Mesodermal cell (in vitro differentiated cells): ENCODE measurements at regions not wholly inside any gene's neighbourhood (a gene's known extent, or its start where the extent isn't known, plus 50 kb on each side); places are given as distances from the start of the nearest gene placed in this dataset.

Experiments used
- H3K27ac ChIP-seq: 2 replicates; pipeline ENCODE4 v1.7.0; 2013; ENCODE audit warnings: mild to moderate bottlenecking, low read depth, low read length, moderate library complexity; ENCODE audit not compliant: severe bottlenecking
- H3K36me3 ChIP-seq: 2 replicates; pipeline ENCODE4 v1.7.1; 2013; ENCODE audit warnings: mild to moderate bottlenecking, low read length, moderate library complexity; ENCODE audit not compliant: control insufficient read depth, insufficient read depth
- H3K4me1 ChIP-seq: one replicate; pipeline ENCODE4 v1.7.1; 2013; ENCODE audit warnings: mild to moderate bottlenecking, low read length; ENCODE audit not compliant: insufficient read depth, control insufficient read depth, poor library complexity, severe bottlenecking
- H3K4me3 ChIP-seq: 2 replicates; pipeline ENCODE4 v1.7.0; 2013; ENCODE audit warnings: low read length, control low read depth, mild to moderate bottlenecking; ENCODE audit not compliant: insufficient read depth, poor library complexity, severe bottlenecking; ENCODE audit errors: extremely low read depth
- H3K9me3 ChIP-seq: 2 replicates; pipeline ENCODE4 v1.7.1; 2013; ENCODE audit warnings: mild to moderate bottlenecking, low read length, moderate library complexity; ENCODE audit not compliant: control insufficient read depth
- WGBS, 2 experiments: methylation state at CpG; one replicate each; pipeline ENCODE4 v1.1.5; 2013; ENCODE audit warnings: missing lambda C conversion rate in 2 of 2; ENCODE audit not compliant: insufficient coverage in 2 of 2; 5-methylcytosine and 5-hydroxymethylcytosine counted together

DNA sequence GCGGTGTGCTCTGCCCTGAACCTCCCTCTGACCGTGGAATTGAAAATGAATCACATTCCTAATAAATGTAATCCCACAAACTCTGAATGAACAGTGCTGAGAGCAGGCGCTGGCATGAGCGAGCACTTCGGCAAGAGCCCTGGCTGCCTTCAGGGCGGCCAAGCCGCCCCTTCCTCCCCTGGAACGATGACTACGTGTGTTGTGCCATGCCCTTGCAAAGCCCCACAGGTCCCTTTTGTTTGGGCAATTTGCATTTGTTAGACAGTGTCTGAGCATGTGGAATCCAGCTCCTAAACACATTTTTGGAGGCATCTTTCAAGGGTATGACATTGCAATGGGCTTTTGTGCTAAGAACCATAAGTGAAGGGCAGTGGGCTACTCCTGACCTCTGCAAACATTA lies 95.6 kb upstream of the MKI67 start:
- Histone ChIP-seq H3K9me3 (no peaks in the 10 kb centered on the region), H3K4me1 (no peaks in the 10 kb centered on the region), H3K36me3 (no peaks in the 10 kb centered on the region), H3K4me3 (no peak overlapping the region), H3K27ac (no peak overlapping the region)
- 92 to 93% methylated on average over 7 to 8 of the region's 9 CpGs for WGBS, 2 experiments

DNA sequence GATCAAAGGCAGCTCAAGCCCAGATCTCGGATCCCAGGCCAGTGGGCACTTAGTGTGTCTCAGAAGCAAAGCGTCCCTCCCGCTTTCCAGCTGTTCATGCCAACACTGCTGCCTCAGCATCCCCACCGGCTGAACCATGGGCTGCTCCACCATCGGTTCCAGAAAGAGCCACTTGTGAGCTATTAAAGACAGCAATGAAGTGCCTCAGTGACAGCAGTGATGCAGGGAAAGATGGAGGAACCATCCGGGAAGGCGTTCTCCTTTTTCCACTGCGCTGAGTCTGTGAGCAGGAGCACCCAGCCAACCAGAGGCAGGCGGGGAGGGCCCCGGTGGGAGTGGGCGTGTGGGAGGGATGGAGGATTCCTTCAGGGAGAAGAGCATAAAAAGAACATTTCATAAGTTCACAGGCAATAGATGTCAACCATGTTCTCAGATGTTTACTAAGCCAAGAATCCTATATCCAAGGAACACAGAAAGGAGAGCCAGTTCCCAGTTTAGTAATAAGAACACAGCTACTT lies 96.2 kb upstream of the MKI67 start:
- 75 to 98% methylated on average over 4 to 6 of the region's 11 CpGs for WGBS, 2 experiments
- no peak overlapping the region for H3K4me3 ChIP-seq
- H3K36me3 ChIP-seq, result no peaks in the 10 kb centered on the region
- H3K27ac ChIP-seq, result no peak overlapping the region
- H3K4me1 ChIP-seq, result no peaks in the 10 kb centered on the region
- no peaks in the 10 kb centered on the region for H3K9me3 ChIP-seq

DNA sequence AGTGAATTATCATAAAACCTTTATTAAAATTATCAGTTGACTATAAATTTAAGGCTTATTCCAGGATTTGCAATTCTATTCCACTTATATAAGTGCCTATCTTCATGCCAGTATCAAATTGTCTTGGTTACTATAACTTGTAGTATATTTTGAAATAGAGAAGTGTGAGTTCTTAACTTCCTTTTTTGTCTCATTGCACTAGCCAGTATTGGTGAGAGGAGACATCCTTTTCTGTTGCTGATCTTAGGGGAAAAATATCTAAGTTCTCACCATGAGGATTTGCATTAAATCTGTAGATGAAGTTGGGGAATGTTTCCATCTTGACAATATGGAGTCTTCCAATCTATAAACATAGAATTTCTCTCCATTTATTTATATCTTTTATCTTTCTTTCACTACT lies 104.2 kb upstream of the MKI67 start:
- H3K4me3 ChIP-seq, result no peak overlapping the region
- no peaks in the 10 kb centered on the region for H3K4me1 ChIP-seq
- H3K36me3 ChIP-seq, result no peaks in the 10 kb centered on the region
- no peak overlapping the region for H3K27ac ChIP-seq
- H3K9me3 ChIP-seq, result no peaks in the 10 kb centered on the region

DNA sequence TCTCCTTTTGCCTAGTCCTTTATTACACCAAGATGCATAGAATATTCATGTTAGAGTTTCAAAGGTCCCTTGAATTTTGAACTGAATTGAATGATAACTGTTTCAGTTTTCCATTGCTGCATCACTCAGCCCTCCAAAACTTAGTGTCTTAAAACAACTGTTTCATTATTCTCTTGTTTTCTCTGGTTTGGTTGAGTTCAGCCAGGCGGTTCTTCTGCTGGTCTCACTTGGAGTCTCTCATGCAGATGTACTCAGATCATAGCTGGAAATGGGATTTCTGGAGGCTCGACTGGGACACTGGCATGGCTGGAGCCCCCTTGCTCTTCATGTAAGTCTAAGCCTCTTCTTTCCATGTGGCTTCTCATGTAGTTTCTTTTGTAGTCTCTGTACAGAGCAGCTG lies 107.2 kb upstream of the MKI67 start:
- no peaks in the 10 kb centered on the region for H3K9me3 ChIP-seq
- no peak overlapping the region for H3K4me3 ChIP-seq

DNA sequence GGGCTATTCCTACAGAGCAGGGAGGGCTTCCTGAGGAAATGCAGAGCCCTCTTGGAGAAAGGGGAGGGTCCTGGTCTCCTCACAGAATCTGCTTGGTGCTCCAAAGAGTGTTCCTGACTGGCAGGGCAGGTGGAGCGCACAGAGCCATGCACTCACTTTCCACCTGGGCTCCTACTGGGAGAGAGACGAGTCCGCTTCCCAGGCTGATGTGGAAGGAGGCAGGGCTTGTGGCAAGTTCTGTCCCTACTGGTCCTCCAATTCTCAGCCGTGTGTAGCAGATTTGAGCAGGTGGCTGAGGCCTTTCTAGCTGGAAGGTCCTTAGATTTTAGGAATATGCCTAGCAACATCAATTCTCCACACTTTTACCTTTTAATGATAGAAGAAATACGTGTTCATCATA lies 111.5 kb upstream of the MKI67 start:
- WGBS, 2 experiments, result 78 to 95% methylated on average over 3 to 4 of the region's 5 CpGs
- Histone ChIP-seq H3K4me1 (no peaks in the 10 kb centered on the region), H3K27ac (no peak overlapping the region), H3K4me3 (no peak overlapping the region), H3K9me3 (no peaks in the 10 kb centered on the region), H3K36me3 (no peaks in the 10 kb centered on the region)

More for the DNA sequence above, 107.2 kb upstream of the MKI67 start:
- 75 to 88% methylated on average over 2 of the region's 2 CpGs for WGBS, 2 experiments
- H3K27ac ChIP-seq, result no peak overlapping the region
- no peaks in the 10 kb centered on the region for H3K36me3 ChIP-seq
- H3K4me1 ChIP-seq, result no peaks in the 10 kb centered on the region

DNA sequence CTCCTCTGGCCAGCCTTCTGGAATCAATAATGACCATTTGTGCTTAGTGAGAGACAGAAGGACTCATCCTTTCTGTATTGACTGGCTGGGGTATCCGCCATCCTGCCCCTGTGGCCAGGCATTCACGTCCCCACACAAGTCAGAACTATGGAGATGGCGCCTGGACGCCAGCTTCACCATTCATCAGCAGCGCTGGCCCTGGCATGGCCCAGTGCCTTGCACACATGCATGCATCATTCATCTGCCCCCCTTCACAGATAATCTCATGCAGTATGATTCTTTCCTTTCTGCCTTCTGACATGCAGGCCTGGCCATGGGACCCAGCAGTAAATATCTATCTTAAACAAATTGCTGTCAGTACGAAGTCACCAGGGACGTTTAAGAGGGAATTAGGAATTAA lies 114.8 kb upstream of the MKI67 start:
- no peaks in the 10 kb centered on the region for H3K9me3 ChIP-seq
- WGBS, 2 experiments, result 74 to 90% methylated on average over 5 to 6 of the region's 7 CpGs
- no peaks in the 10 kb centered on the region for H3K36me3 ChIP-seq
- H3K27ac ChIP-seq, result no peak overlapping the region
- H3K4me3 ChIP-seq, result no peak overlapping the region
- no peaks in the 10 kb centered on the region for H3K4me1 ChIP-seq

DNA sequence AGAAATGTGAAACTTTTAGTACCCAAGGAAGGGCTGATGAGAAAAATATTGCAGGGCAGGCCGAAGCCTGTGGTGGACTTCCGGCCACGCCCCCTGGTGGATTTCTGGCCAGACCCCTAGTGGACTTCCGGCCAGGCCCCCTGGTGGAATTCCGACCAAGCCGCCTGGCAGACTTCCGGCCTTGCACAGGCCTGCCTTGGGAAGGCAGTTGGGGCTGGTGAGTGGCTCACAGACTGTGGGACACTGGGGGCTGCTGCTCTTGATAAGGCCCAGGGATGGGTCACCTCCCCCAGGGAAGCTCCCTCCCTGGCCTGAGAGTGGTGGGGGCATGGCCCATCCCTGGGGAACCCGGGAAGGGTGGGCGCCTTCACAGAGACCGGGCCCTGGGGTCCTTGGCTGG lies 116.4 kb upstream of the MKI67 start:
- Histone ChIP-seq H3K27ac (no peak overlapping the region), H3K36me3 (no peaks in the 10 kb centered on the region), H3K4me1 (no peaks in the 10 kb centered on the region), H3K9me3 (no peaks in the 10 kb centered on the region), H3K4me3 (no peak overlapping the region)
- 90 to 91% methylated on average over 7 to 9 of the region's 10 CpGs for WGBS, 2 experiments

DNA sequence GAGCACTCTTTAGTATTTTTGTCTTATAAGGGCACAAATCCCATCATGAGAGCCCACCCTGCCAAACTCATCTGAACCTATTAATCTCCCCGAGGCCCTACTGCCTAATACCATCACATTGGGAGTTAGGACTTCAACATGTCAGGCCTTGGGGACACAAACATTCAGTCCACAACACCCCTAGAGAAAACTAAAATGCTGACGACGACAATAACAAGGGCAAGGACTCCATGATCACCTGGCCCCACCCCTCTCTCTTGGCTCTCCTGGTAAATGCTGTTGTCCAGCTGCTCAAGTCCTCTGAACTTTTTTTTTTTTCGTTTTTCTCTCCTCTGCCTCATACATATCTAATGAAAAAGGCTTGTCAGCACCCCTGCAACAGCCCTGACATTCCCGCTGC lies 118.8 kb upstream of the MKI67 start:
- H3K36me3 ChIP-seq, result no peaks in the 10 kb centered on the region
- WGBS, 2 experiments, result 76 to 85% methylated on average over 5 of the region's 5 CpGs
- no peaks in the 10 kb centered on the region for H3K9me3 ChIP-seq

DNA sequence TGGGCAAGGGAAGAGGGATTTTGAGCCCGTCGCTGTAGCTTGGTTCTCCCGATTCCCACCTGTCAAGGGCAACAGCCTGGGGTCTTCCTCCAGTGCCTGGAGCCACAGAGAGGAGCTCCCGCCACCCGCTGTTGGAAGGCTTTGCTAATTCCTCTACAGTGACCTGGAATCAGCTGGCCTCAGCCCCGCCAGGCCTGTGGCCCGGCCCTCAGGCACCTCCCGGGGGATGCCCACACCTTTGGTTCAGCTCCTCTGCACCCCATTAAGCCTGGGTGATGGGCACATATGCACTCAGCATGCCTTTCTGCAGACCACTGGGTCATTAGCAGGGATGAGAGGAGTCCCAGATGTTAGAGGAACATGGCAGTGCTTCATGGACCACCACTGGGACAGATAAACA lies 121.4 kb upstream of the MKI67 start:
- no peaks in the 10 kb centered on the region for H3K36me3 ChIP-seq
- no peaks in the 10 kb centered on the region for H3K9me3 ChIP-seq
- no peak overlapping the region for H3K27ac ChIP-seq
- no peaks in the 10 kb centered on the region for H3K4me1 ChIP-seq
- no peak overlapping the region for H3K4me3 ChIP-seq
- WGBS, 2 experiments, result 95 to 97% methylated on average over 8 of the region's 8 CpGs

More for the DNA sequence above, 118.8 kb upstream of the MKI67 start:
- no peak overlapping the region for H3K4me3 ChIP-seq
- H3K27ac ChIP-seq, result no peak overlapping the region
- no peaks in the 10 kb centered on the region for H3K4me1 ChIP-seq

DNA sequence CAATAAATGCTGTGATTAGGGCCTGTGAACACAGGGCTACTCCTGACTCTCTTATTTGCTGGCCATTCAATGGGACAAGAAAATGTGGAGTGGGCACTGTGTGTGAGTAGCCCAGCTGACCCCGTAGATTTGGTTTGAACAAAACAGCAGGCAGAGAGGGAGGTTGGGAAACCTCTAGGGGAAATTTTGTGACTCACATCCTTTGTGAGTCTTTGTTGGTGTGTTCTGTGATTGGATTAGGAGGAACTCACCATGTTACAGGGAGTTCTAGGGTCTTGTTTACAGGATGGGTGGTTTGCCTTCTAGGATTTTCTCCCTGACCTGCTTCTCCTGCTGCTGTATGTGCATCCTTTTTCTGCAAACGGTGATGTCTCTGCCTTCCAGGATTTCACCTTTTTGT lies 128.3 kb upstream of the MKI67 start:
- no peaks in the 10 kb centered on the region for H3K9me3 ChIP-seq
- H3K36me3 ChIP-seq, result no peaks in the 10 kb centered on the region
- 75% methylated on average over 1 to 2 of the region's 2 CpGs for WGBS, 2 experiments
- peaks cover 11% of the 10 kb centered on the region for H3K4me1 ChIP-seq
- no peak overlapping the region for H3K4me3 ChIP-seq
- H3K27ac ChIP-seq, result no peak overlapping the region

DNA sequence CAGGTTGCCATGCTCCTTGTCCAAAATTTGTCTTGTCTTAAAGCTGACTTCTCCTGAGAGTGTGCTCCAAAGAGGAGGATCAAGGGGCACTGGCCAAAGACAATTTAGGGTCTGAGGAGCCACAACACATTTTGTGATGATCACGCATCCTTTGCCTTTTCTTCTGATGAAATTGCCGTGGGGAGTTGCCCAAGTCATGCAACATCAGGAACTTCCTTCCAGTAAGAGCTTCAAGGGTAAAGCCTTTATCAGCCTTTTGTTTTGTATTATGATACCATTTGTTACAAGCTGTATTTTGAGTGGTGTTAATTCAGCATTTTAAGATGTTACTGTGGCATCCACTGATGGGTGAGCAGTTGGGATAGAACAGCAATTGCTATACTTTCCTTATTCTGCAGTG lies 131.2 kb upstream of the MKI67 start:
- WGBS, 2 experiments, result 100% methylated on average over 2 of the region's 2 CpGs
- Histone ChIP-seq H3K9me3 (no peaks in the 10 kb centered on the region), H3K27ac (no peak overlapping the region), H3K4me3 (no peak overlapping the region), H3K36me3 (no peaks in the 10 kb centered on the region), H3K4me1 (peaks cover 11% of the 10 kb centered on the region)
